CD4-positive, alpha-beta memory T cell (primary cell): ENCODE measurements at regions not wholly inside any gene's neighbourhood (a gene's known extent, or its start where the extent isn't known, plus 50 kb on each side); places are given as distances from the start of the nearest gene placed in this dataset.

Experiments used
- CTCF ChIA-PET: fragments of 350-600 bp; sonication (Branson Sonifier 250); formaldehyde crosslinking; loops from one replicate; lab custom pipeline; 2021; ENCODE audit warnings: inconsistent platforms; ENCODE audit not compliant: partially characterized antibody; lab: Charles Lee
- POLR2A ChIA-PET: fragments of 350-600 bp; sonication (Branson Sonifier 250); formaldehyde crosslinking; loops from one replicate; lab custom pipeline; 2021; ENCODE audit not compliant: partially characterized antibody; lab: Charles Lee
- DNase-seq, 5 donors: peaks; one replicate each; pipeline versions ENCODE4 v3.0.0 to v3.0.0-alpha.2; 2020 to 2022; ENCODE audit warnings: mixed read lengths in 1 of 5
- H3K27ac ChIP-seq: one replicate; pipeline ENCODE4 v1.7.0; 2013; ENCODE audit warnings: low read depth, low read length
- H3K27me3 ChIP-seq: 2 replicates; pipeline ENCODE4 v1.7.0; 2013; ENCODE audit warnings: mild to moderate bottlenecking, low read length, moderate library complexity; ENCODE audit not compliant: insufficient read depth
- H3K36me3 ChIP-seq: 2 replicates; pipeline ENCODE4 v1.7.0; 2013; ENCODE audit warnings: mild to moderate bottlenecking, low read length, moderate library complexity; ENCODE audit not compliant: insufficient read depth
- H3K4me1 ChIP-seq: 2 replicates; pipeline ENCODE4 v1.7.0; 2013; ENCODE audit warnings: mild to moderate bottlenecking, low read length, moderate library complexity; ENCODE audit not compliant: insufficient read depth
- H3K4me3 ChIP-seq, 2 donors: one replicate each; pipeline ENCODE4 v1.7.0; 2013; ENCODE audit warnings: low read length in 2 of 2, mild to moderate bottlenecking in 1 of 2
- H3K9me3 ChIP-seq, 2 donors: one replicate each; pipeline ENCODE4 v1.7.0; 2013; ENCODE audit warnings: low read length in 2 of 2, control low read depth in 1 of 2; ENCODE audit not compliant: control insufficient read depth in 1 of 2
- H3K27ac Mint-ChIP-seq, 7 donors: one replicate each; pipeline ENCODE4 v1.8.0; 2020 to 2021; ENCODE audit warnings: mixed read lengths in 7 of 7, mild to moderate bottlenecking in 6 of 7, inconsistent platforms in 3 of 7, moderate library complexity in 3 of 7
- H3K27me3 Mint-ChIP-seq, 2 donors: one replicate each; pipeline ENCODE4 v1.8.0; 2020 to 2021; ENCODE audit warnings: mixed read lengths in 2 of 2
- H3K36me3 Mint-ChIP-seq, 2 donors: one replicate each; pipeline ENCODE4 v1.8.0; 2020 to 2021; ENCODE audit warnings: mixed read lengths in 2 of 2, inconsistent platforms in 1 of 2, mild to moderate bottlenecking in 1 of 2
- H3K4me1 Mint-ChIP-seq, 4 donors: one replicate each; pipeline ENCODE4 v1.8.0; 2020 to 2021; ENCODE audit warnings: mixed read lengths in 4 of 4, mild to moderate bottlenecking in 1 of 4
- H3K4me3 Mint-ChIP-seq, 8 donors: one replicate each; pipeline ENCODE4 v1.8.0; 2020 to 2021; ENCODE audit warnings: mixed read lengths in 8 of 8, mild to moderate bottlenecking in 7 of 8, moderate library complexity in 6 of 8, inconsistent platforms in 3 of 8
- H3K9me3 Mint-ChIP-seq, 8 donors: one replicate each; pipeline ENCODE4 v1.8.0; 2020 to 2021; ENCODE audit warnings: mixed read lengths in 8 of 8, mild to moderate bottlenecking in 5 of 8, inconsistent platforms in 3 of 8, moderate library complexity in 1 of 8
- intact Hi-C: fragments of 100-400 bp; cut with micrococcal nuclease; formaldehyde crosslinking; loops from one replicate; pipeline ENCODE4 v1.15.1; 2023

DNA sequence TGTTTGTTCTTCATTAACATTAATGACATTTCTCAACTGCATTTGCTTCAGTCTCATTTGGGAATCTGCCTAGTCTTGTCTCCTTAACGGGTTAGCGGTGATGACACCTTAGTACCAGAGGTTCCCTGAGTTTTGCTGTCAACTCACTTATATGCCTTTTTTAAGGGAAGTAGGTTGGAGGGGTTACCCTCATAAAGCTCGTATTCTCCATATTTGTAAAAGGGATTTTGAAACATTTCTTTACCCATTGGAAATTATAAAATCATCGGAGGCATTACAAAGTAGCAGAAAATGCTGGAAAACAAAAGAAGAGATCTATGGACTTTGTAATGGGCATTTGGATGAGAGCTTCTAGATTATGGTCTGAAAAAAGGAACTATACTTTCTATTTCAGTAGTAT is 88.7 kb upstream of the PRDM1 start:
- DNase-seq = no peak
- ChIA-PET CTCF (interaction anchor here (1.6 kb wide), 1 partner anchor 16 kb away, joined by 3 read pairs; no protein-coding TSS in a partner anchor), POLR2A (interaction anchor here (8.6 kb wide), 2 partner anchors 17 to 99 kb away, joined by 97 to 177 read pairs; no protein-coding TSS in a partner anchor)
- Histone ChIP-seq H3K27me3 (peaks cover 4% of the 10 kb centered on the region), H3K9me3 (no peaks in the 10 kb centered on the region), H3K4me1 (peaks cover 22% of the 10 kb centered on the region), H3K36me3 (no peaks in the 10 kb centered on the region), H3K4me3 (no peak overlapping the region), H3K27ac (no peak overlapping the region)
- Mint-ChIP-seq H3K36me3 (peaks cover 0 to 9% of the 10 kb centered on the region in 2 donors), H3K9me3 (no peaks in the 10 kb centered on the region), H3K4me1 (peaks cover 14 to 29% (median 17%) of the 10 kb centered on the region in 4 donors), H3K27ac (no peak overlapping the region), H3K4me3 (no peak overlapping the region), H3K27me3 (peaks cover 5 to 18% of the 10 kb centered on the region in 2 donors)
- intact Hi-C loops = no loop called here

DNA sequence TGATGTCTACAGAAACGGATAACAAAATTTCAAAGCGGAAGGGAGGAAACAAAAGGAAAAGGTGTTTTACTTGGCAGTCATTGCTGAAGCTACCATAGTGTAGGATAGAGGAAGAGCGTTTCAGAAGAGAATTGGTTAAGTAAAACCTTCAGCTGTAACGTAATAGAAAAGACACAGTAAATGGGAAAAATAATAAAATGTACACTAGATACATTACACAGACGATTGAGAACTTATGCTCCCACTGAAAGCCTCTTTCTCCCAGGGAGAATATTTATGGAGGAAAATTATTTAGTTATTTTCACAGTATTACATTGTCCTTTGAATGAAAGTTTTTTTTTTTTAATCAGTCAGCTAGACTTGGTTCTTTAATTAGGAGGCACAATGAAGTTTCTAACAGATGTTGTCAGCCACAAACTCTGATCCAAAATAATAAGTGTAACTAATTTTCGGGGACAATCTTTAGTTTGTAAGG is 90.7 kb upstream of the PRDM1 start:
- Mint-ChIP-seq H3K27me3 (peaks cover 5 to 13% of the 10 kb centered on the region in 2 donors), H3K9me3 (no peaks in the 10 kb centered on the region), H3K36me3 (peaks cover 0 to 15% of the 10 kb centered on the region in 2 donors), H3K4me3 (peak overlapping the region; percentile 88 to 98 (median 96)), H3K4me1 (peaks cover 19 to 48% (median 23%) of the 10 kb centered on the region in 4 donors), H3K27ac (peak overlapping the region; percentile 87 to 96 (median 93))
- Histone ChIP-seq H3K36me3 (no peaks in the 10 kb centered on the region), H3K9me3 (no peaks in the 10 kb centered on the region), H3K4me1 (peaks cover 29% of the 10 kb centered on the region), H3K27ac (peak overlapping the region; percentile 72), H3K4me3 (peak overlapping the region; percentile 75 to 85), H3K27me3 (peaks cover 4% of the 10 kb centered on the region)
- intact Hi-C loops = no loop called here
- CTCF ChIA-PET = interaction anchor here (1.3 to 5.3 kb wide), 4 partner anchors 94 to 564 kb away, joined by 3 to 52 read pairs (median 4); no protein-coding TSS in a partner anchor
- POLR2A ChIA-PET = interaction anchor here (1.0 to 8.6 kb wide), 14 partner anchors 10 to 228 kb away, joined by 3 to 177 read pairs (median 28); partner anchors contain the start of gene PRDM1
- DNase-seq = no peak

DNA sequence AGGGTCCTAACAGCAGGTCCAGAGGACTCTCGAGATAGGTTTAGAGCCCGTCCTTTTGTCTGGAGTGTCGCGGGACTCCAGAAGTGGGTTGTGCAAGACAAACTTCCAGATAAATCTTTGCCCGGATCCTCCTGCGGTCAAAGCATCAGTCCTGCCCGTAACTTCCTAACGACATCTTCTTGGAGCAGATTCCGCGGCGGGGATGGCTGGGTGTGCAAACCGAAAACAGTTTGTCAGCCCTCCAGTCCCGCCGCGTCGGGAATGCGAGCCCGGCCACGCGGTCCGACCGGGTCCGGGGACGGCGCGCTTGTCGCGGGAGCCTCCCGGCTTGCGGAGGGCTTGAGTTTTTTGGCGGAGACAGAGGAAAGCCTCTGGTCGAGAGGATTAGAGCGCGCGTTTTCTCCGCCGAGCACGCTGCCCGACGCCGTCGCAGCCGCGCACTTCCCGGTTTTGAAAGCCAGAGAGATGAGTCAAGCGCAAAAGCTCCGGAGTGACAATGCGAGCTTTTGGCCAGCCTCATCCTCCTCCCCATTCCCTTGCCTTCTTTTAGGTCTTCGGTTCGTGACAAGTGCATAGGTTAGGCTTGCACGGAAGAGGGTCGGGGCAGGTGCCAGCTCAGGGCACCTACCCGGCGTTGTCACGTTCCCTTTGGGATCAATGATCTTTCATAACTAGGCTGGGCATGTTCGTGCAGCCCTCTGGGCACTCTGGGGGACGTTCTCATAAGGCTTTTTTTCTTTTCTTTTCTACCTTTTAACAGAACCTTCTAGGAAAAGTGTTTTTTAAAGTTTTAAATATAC is 91.3 kb upstream of the PRDM1 start:
- H3K9me3 ChIP-seq = no peaks in the 10 kb centered on the region
- Mint-ChIP-seq H3K27me3 (peaks cover 5 to 15% of the 10 kb centered on the region in 2 donors), H3K36me3 (peaks cover 0 to 15% of the 10 kb centered on the region in 2 donors), H3K27ac (peak overlapping the region; percentile 87 to 98 (median 93)), H3K9me3 (no peaks in the 10 kb centered on the region), H3K4me3 (peak overlapping the region; percentile 88 to 98 (median 96)), H3K4me1 (peaks cover 25 to 54% (median 29%) of the 10 kb centered on the region in 4 donors)
- H3K27ac ChIP-seq = peak overlapping the region; percentile 72
- peaks cover 35% of the 10 kb centered on the region for H3K4me1 ChIP-seq
- peaks cover 4% of the 10 kb centered on the region for H3K27me3 ChIP-seq
- ChIA-PET POLR2A (interaction anchor here (0.6 to 8.6 kb wide), 20 partner anchors 9 to 331 kb away, joined by 3 to 177 read pairs (median 11); partner anchors contain the start of genes ATG5 and PRDM1), CTCF (interaction anchor here (0.8 to 5.3 kb wide), 13 partner anchors 61 to 563 kb away, joined by 3 to 52 read pairs (median 6); partner anchors contain the start of gene PRDM1)
- intact Hi-C loops = loop anchor here (5.0 kb wide), 2 partner anchors 212 to 262 kb away; no protein-coding TSS in a partner anchor
- DNase-seq = peak; percentile 34 to 57 (median 47)
- H3K36me3 ChIP-seq = no peaks in the 10 kb centered on the region
- peak overlapping the region; percentile 75 to 85 for H3K4me3 ChIP-seq

DNA sequence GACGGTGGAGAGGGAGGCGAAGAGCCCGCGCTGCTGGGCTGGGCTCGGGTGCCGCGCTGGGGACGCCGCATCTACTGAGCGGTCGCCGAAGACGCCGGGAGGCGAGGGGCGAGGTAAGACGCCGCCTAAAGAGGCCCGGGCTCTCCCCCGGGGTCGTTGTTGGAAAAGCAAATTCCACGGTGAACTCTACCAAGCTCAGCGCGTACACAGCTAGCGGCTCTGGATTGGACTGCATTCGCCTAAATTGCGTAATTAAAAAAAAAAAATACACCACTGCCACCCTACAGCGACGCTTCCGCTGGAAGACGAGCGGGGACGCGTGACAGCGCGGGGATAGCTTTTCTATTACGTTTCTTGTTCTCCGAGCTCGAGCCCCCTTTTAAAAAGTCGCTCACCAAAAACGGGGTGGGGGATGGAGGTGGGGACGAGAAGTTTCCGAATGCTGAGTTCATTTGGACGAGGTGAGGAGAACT is 92.0 kb upstream of the PRDM1 start:
- Histone ChIP-seq H3K4me1 (peaks cover 36% of the 10 kb centered on the region), H3K27me3 (peaks cover 4% of the 10 kb centered on the region), H3K36me3 (no peaks in the 10 kb centered on the region), H3K4me3 (peak overlapping the region; percentile 75 to 85), H3K27ac (peak overlapping the region; percentile 72), H3K9me3 (no peaks in the 10 kb centered on the region)
- ChIA-PET CTCF (interaction anchor here (0.6 to 5.3 kb wide), 15 partner anchors 12 to 562 kb away, joined by 3 to 52 read pairs (median 6); partner anchors contain the start of gene PRDM1), POLR2A (interaction anchor here (0.6 to 8.6 kb wide), 21 partner anchors 8 to 331 kb away, joined by 3 to 177 read pairs (median 14); partner anchors contain the start of genes ATG5 and PRDM1)
- H3K9me3 Mint-ChIP-seq = no peaks in the 10 kb centered on the region
- DNase-seq = peak; percentile 64 to 74 (median 71)
- peaks cover 0 to 15% of the 10 kb centered on the region in 2 donors for H3K36me3 Mint-ChIP-seq
- peak overlapping the region; percentile 87 to 98 (median 93) for H3K27ac Mint-ChIP-seq
- peak overlapping the region; percentile 88 to 98 (median 96) for H3K4me3 Mint-ChIP-seq
- H3K27me3 Mint-ChIP-seq = peaks cover 5 to 14% of the 10 kb centered on the region in 2 donors
- peaks cover 26 to 56% (median 30%) of the 10 kb centered on the region in 4 donors for H3K4me1 Mint-ChIP-seq
- intact Hi-C loops = loop anchor here (5.0 kb wide), 2 partner anchors 212 to 262 kb away; no protein-coding TSS in a partner anchor

DNA sequence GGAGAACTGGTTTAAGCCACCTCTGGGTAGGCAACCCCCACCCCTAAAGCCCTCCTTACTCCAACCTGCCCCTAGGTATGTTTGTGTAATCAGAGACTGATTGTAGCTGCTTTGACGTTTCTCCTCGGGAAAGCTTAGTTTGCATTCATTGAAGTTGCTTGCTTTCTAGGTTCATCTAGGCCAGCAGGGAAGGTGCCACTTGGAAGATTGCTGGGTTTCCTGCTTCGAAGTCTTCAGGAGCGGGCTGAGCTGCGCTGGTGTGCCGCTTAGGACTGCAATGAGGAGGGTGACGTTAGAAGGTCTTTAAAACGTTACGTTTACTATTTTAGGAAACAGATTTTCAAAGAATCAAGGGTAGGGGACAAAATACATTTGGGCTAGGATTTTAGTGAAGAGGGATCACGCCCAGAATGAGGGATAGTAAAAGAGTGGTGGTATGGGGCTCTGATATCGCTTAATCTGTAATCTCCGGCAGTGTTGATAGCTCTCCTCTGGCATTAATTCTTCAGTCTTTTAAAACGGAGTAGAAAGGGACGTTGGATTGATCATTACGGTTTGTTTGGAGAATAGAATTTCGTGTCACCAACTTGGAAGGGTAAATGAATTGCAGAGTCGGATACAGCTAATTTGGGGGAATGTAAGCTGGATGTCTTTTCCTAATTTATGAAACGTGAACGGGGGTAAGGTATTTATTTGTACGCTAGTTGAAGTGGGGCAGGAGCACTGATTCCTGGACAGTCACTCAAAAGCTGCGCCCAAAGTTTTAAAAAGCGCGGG is 92.6 kb upstream of the PRDM1 start:
- no peaks in the 10 kb centered on the region for H3K9me3 Mint-ChIP-seq
- peak overlapping the region; percentile 72 to 98 (median 93) for H3K27ac Mint-ChIP-seq
- Histone ChIP-seq H3K27me3 (peaks cover 4% of the 10 kb centered on the region), H3K4me1 (peaks cover 36% of the 10 kb centered on the region), H3K27ac (peak overlapping the region; percentile 72), H3K4me3 (peak overlapping the region; percentile 13 to 75), H3K9me3 (no peaks in the 10 kb centered on the region), H3K36me3 (no peaks in the 10 kb centered on the region)
- H3K36me3 Mint-ChIP-seq = peaks cover 0 to 15% of the 10 kb centered on the region in 2 donors
- peaks cover 5 to 14% of the 10 kb centered on the region in 2 donors for H3K27me3 Mint-ChIP-seq
- intact Hi-C loops = loop anchor here (2.0 to 5.0 kb wide), 6 partner anchors 201 to 527 kb away; partner anchors contain the start of gene ATG5
- peak overlapping the region; percentile 88 to 98 (median 96) for H3K4me3 Mint-ChIP-seq
- ChIA-PET POLR2A (interaction anchor here (0.8 to 8.6 kb wide), 30 partner anchors 8 to 1831 kb away, joined by 3 to 177 read pairs (median 8); partner anchors contain the start of genes ATG5, PRDM1 and SCML4), CTCF (interaction anchor here (0.6 to 5.3 kb wide), 17 partner anchors 11 to 330 kb away, joined by 3 to 52 read pairs (median 6); partner anchors contain the start of gene PRDM1)
- H3K4me1 Mint-ChIP-seq = peaks cover 26 to 56% (median 30%) of the 10 kb centered on the region in 4 donors
- DNase-seq = no peak
